ENCODE measurements at regions not wholly inside any gene's neighbourhood (a gene's known extent, or its start where the extent isn't known, plus 50 kb on each side); places are given as distances from the start of the nearest gene placed in this dataset.
"Not testable (repeated sequence)": the region's sequence is repeated elsewhere in the genome, so short reads cannot be mapped to it uniquely, and the experiment has no call there.

GRCh38 chr2:207375207-207375875 is 154.4 kb upstream of the CREB1 start:
- TF ChIP-seq JUND (IDR thresholded peaks at IDR 0.05) (no peak), YY1 (IDR thresholded peaks at IDR 0.05) (no peak), GABPA (IDR thresholded peaks at IDR 0.05 in 1 of 2, conservative IDR thresholded peaks at IDR 0.05 in 1 of 2) (no peak), ZBTB33 (IDR thresholded peaks at IDR 0.05) (no peak), HNF4G (IDR thresholded peaks at IDR 0.05) (no peak), MAX (IDR thresholded peaks at IDR 0.05) (no peak), REST (IDR thresholded peaks at IDR 0.05) (no peak), SP1 (IDR thresholded peaks at IDR 0.05) (no peak), NR2F2 (IDR thresholded peaks at IDR 0.05) (no peak), FOXA1 (IDR thresholded peaks at IDR 0.05) (no peak), HNF4A (conservative IDR thresholded peaks at IDR 0.05) (no peak), EGR1 (IDR thresholded peaks at IDR 0.05; ENCODE audit: low read depth in 2 of 2) (no peak), RXRA (IDR thresholded peaks at IDR 0.05) (no peak), ATF3 (IDR thresholded peaks at IDR 0.05) (no peak), RAD21 (IDR thresholded peaks at IDR 0.05) (no peak), TAF1 (conservative IDR thresholded peaks at IDR 0.05) (no peak), FOXA2 (IDR thresholded peaks at IDR 0.05) (no peak)
- TF ChIP-seq, protein P1, sequence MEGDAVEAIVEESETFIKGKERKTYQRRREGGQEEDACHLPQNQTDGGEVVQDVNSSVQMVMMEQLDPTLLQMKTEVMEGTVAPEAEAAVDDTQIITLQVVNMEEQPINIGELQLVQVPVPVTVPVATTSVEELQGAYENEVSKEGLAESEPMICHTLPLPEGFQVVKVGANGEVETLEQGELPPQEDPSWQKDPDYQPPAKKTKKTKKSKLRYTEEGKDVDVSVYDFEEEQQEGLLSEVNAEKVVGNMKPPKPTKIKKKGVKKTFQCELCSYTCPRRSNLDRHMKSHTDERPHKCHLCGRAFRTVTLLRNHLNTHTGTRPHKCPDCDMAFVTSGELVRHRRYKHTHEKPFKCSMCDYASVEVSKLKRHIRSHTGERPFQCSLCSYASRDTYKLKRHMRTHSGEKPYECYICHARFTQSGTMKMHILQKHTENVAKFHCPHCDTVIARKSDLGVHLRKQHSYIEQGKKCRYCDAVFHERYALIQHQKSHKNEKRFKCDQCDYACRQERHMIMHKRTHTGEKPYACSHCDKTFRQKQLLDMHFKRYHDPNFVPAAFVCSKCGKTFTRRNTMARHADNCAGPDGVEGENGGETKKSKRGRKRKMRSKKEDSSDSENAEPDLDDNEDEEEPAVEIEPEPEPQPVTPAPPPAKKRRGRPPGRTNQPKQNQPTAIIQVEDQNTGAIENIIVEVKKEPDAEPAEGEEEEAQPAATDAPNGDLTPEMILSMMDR (IDR thresholded peaks at IDR 0.05; ENCODE audit: low read depth, low read length, missing input control): no peak
- Histone ChIP-seq H3K27me3 (ENCODE audit: control insufficient read depth in 4 of 4, insufficient read depth in 4 of 4, low read length in 3 of 4) (no peaks in the 10 kb centered on the region), H3K9ac (ENCODE audit: low read depth in 1 of 2, low read length in 2 of 2) (no peak overlapping the region), H3K9me3 (ENCODE audit: control insufficient read depth in 4 of 4, low read length in 3 of 4) (peaks cover 0 to 2% (median 0%) of the 10 kb centered on the region in 4 donors), H3K27ac (ENCODE audit: low read depth in 1 of 2, low read length in 2 of 2) (no peak overlapping the region), H3K4me3 (ENCODE audit: low read depth in 1 of 3, low read length in 3 of 3) (no peak overlapping the region), H3K4me1 (ENCODE audit: control insufficient read depth in 4 of 4, insufficient read depth in 4 of 4, low read length in 3 of 4) (no peaks in the 10 kb centered on the region), H3K36me3 (ENCODE audit: control insufficient read depth in 4 of 4, insufficient read depth in 3 of 4, low read depth in 1 of 4, low read length in 3 of 4) (no peaks in the 10 kb centered on the region)
- 96% methylated on average over 1 of the region's 1 CpG for WGBS
- DNase-seq (ENCODE audit: low spot score): no peak

DNA sequence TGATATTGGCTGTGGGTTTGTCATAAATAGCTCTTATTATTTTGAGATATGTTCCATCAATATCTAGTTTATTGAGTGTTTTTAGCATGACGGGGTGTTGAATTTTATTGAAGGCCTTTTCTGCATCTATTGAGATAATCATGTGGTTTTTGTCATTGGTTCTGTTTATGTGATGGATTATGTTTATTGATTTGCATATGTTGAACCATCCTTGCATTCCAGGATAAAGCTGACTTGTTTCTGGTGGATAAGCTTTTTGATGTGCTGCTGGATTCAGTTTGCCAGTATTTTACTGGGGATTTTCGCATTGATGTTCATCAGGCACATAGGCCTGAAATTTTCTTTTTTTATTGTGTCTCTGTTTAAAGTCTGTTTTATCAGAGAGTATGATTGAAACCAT is 151.1 kb upstream of the CREB1 start:
- not testable (repeated sequence) for H3K36me3 ChIP-seq (ENCODE audit: control insufficient read depth in 4 of 4, insufficient read depth in 3 of 4, low read depth in 1 of 4, low read length in 3 of 4); H3K4me3 ChIP-seq (ENCODE audit: low read depth in 1 of 3, low read length in 3 of 3); H3K9me3 ChIP-seq (ENCODE audit: control insufficient read depth in 4 of 4, low read length in 3 of 4); H3K27ac ChIP-seq (ENCODE audit: low read depth in 1 of 2, low read length in 2 of 2); DNase-seq (ENCODE audit: low spot score); H3K9ac ChIP-seq (ENCODE audit: low read depth in 1 of 2, low read length in 2 of 2); H3K27me3 ChIP-seq (ENCODE audit: control insufficient read depth in 4 of 4, insufficient read depth in 4 of 4, low read length in 3 of 4); H3K4me1 ChIP-seq (ENCODE audit: control insufficient read depth in 4 of 4, insufficient read depth in 4 of 4, low read length in 3 of 4)
- WGBS: 90% methylated on average over 2 of the region's 2 CpGs

Data from liver (tissue), 8 donors.